Lower lobe of right lung (tissue), 2 donors: ENCODE measurements at regions not wholly inside any gene's neighbourhood (a gene's known extent, or its start where the extent isn't known, plus 50 kb on each side); places are given as distances from the start of the nearest gene placed in this dataset.

Experiments used
- ATAC-seq, 2 donors: fragments of 200-7000 bp; cut with Tn5 transposase; one replicate each; pipeline ENCODE4 v1.9.1; 2020 to 2022; ENCODE audit warnings: mild to moderate bottlenecking in 2 of 2, moderate library complexity in 2 of 2
- DNase-seq: peaks from one replicate; pipeline ENCODE4 v3.0.0-alpha.2; 2020
- H3K27ac ChIP-seq: fragments of 200-600 bp; one replicate; pipeline ENCODE4 v1.8.0; 2022
- H3K27me3 ChIP-seq: fragments of 200-600 bp; one replicate; pipeline ENCODE4 v1.8.0; 2022; ENCODE audit warnings: low read depth
- H3K36me3 ChIP-seq: fragments of 200-600 bp; one replicate; pipeline ENCODE4 v1.8.0; 2022; ENCODE audit warnings: mild to moderate bottlenecking
- H3K4me1 ChIP-seq: fragments of 200-600 bp; one replicate; pipeline ENCODE4 v1.8.0; 2022
- H3K4me3 ChIP-seq: fragments of 200-600 bp; one replicate; pipeline ENCODE4 v1.8.0; 2022; ENCODE audit warnings: mild to moderate bottlenecking
- H3K9me3 ChIP-seq: fragments of 200-600 bp; one replicate; pipeline ENCODE4 v1.8.0; 2022
- CTCF ChIP-seq: fragments of 200-600 bp; IDR thresholded peaks from one replicate; pipeline ENCODE4 v1.8.0; 2022; ENCODE audit warnings: antibody characterized with exemption, mild to moderate bottlenecking
- intact Hi-C: fragments of 100-400 bp; cut with DNase I; formaldehyde crosslinking; loops from one replicate; pipeline ENCODE4 v1.11.0; 2022
- donor health status: DM: no; HTN: yes; CAD: no; lungs with severe emphysema.

DNA sequence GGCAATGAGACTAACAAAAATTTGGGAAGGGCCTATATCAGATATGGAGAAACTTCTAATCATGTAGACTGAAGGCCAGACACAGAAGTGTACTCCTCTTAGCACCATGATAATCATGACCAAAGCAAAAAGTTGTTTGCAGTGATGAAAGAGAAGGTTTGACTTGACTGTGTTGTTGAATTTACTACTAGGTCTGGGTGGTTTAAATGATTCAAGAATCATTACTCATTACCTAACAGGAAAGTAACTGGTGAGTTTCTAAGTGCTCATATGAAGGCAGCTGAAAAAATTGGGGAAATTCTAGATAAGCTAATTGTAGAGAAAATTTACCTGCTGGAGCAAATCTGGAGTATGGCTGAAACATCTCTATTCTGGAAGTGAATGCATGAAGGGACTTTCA, 451.5 kb upstream of the SORCS1 start:
- no peak for TF ChIP-seq CTCF
- intact Hi-C loops: no loop called here
- no peaks in the 10 kb centered on the region for H3K27me3 ChIP-seq
- DNase-seq: no peak
- H3K9me3 ChIP-seq: no peaks in the 10 kb centered on the region
- no peak overlapping the region for H3K27ac ChIP-seq
- ATAC-seq: no peak
- H3K4me3 ChIP-seq: no peak overlapping the region
- no peaks in the 10 kb centered on the region for H3K36me3 ChIP-seq
- no peaks in the 10 kb centered on the region for H3K4me1 ChIP-seq

DNA sequence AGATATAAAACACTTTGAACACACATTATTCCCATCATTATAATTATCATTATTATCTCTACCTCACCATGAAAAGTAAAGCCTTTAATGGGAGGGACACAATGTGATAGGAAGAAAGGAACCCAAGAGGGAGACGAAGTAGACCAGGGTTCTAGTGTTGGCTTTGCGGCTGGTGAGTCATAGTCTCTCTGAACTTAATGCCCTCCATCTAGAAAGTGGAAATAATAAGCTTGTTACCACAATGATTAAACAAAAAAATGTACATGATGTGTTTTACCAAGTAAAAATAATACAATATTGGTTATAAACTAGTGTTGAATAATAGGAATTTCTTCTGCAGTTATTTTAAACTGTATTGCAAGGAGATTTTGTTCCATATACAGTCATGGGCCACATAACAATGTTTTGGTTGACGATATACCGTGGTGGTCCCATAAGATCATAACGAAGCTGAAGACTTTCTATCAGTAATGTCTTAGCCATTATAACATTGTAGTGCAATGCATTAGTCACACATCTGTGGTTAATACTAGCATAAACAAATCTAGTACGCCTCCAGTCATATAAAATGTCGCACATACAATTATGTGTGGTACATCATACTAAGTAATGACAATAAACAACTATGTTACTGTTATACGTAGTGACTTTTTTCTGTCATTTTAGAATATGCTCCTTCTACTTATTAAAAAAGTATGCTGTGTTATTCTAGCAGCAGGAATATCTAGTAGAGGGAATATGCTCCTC, 450.6 kb upstream of the SORCS1 start:
- TF ChIP-seq CTCF: no peak
- H3K4me3 ChIP-seq: no peak overlapping the region
- intact Hi-C loops: no loop called here
- H3K4me1 ChIP-seq: no peaks in the 10 kb centered on the region
- ATAC-seq (no peak), DNase-seq (no peak)
- no peak overlapping the region for H3K27ac ChIP-seq
- H3K9me3 ChIP-seq: no peaks in the 10 kb centered on the region
- no peaks in the 10 kb centered on the region for H3K27me3 ChIP-seq
- H3K36me3 ChIP-seq: no peaks in the 10 kb centered on the region

- Histone ChIP-seq H3K36me3 (no peaks in the 10 kb centered on the region), H3K27ac (no peak overlapping the region), H3K4me1 (no peaks in the 10 kb centered on the region), H3K9me3 (no peaks in the 10 kb centered on the region), H3K4me3 (no peak overlapping the region), H3K27me3 (no peaks in the 10 kb centered on the region)
- no peak for DNase-seq
- intact Hi-C loops: no loop called here
- TF ChIP-seq CTCF: no peak
- no peak for ATAC-seq
These were observed 446.6 kb upstream of the SORCS1 start for GRCh38 chr10:107611115-107611514.

- DNase-seq (no peak), ATAC-seq (no peak)
- no peaks in the 10 kb centered on the region for H3K27me3 ChIP-seq
- H3K36me3 ChIP-seq: no peaks in the 10 kb centered on the region
- intact Hi-C loops: no loop called here
- no peaks in the 10 kb centered on the region for H3K4me1 ChIP-seq
- H3K9me3 ChIP-seq: peaks cover 10% of the 10 kb centered on the region
- no peak overlapping the region for H3K27ac ChIP-seq
- TF ChIP-seq CTCF: no peak
- no peak overlapping the region for H3K4me3 ChIP-seq
These were observed 424.6 kb upstream of the SORCS1 start for GRCh38 chr10:107589081-107589480.

- H3K27me3 ChIP-seq: no peaks in the 10 kb centered on the region
- H3K4me1 ChIP-seq: no peaks in the 10 kb centered on the region
- H3K4me3 ChIP-seq: no peak overlapping the region
- ATAC-seq: no peak
- TF ChIP-seq CTCF: no peak
- no peaks in the 10 kb centered on the region for H3K36me3 ChIP-seq
- no peak overlapping the region for H3K27ac ChIP-seq
- H3K9me3 ChIP-seq: peaks cover 10% of the 10 kb centered on the region
- intact Hi-C loops: no loop called here
- DNase-seq: no peak
These were observed 421.1 kb upstream of the SORCS1 start for GRCh38 chr10:107585630-107586029.
